ENCODE measurements at regions not wholly inside any gene's neighbourhood (a gene's known extent, or its start where the extent isn't known, plus 50 kb on each side); places are given as distances from the start of the nearest gene placed in this dataset.
"Not testable (repeated sequence)": the region's sequence is repeated elsewhere in the genome, so short reads cannot be mapped to it uniquely, and the experiment has no call there.

DNA sequence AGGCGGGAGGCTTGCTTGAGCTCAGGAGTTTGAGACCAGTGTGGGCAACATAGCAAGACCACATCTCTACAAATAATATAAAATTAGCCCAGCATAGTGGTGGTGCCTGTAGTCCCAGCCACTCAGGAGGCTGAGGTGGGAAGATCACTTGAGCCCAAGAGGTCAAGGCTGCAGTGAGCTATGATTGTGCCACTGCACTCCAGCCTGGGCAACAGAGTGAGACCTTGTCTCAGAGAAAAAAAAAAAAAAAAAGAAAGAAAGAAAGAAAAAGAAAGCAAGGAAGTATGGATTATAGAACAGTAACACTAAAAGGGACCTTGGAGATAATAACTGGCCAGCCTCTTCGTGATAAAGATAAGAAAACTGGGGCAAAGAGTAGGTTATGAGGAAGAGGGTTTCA, 130.4 kb downstream of the PLCE1 start:
- TF ChIP-seq POLR2A (IDR thresholded peaks at IDR 0.05), result not testable (repeated sequence)
- TF ChIP-seq, protein P1, sequence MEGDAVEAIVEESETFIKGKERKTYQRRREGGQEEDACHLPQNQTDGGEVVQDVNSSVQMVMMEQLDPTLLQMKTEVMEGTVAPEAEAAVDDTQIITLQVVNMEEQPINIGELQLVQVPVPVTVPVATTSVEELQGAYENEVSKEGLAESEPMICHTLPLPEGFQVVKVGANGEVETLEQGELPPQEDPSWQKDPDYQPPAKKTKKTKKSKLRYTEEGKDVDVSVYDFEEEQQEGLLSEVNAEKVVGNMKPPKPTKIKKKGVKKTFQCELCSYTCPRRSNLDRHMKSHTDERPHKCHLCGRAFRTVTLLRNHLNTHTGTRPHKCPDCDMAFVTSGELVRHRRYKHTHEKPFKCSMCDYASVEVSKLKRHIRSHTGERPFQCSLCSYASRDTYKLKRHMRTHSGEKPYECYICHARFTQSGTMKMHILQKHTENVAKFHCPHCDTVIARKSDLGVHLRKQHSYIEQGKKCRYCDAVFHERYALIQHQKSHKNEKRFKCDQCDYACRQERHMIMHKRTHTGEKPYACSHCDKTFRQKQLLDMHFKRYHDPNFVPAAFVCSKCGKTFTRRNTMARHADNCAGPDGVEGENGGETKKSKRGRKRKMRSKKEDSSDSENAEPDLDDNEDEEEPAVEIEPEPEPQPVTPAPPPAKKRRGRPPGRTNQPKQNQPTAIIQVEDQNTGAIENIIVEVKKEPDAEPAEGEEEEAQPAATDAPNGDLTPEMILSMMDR (IDR thresholded peaks at IDR 0.05), result not testable (repeated sequence)

All from testis (tissue), 2 donors.